GDM1 (cell line): ENCODE measurements at regions not wholly inside any gene's neighbourhood (a gene's known extent, or its start where the extent isn't known, plus 50 kb on each side); places are given as distances from the start of the nearest gene placed in this dataset.

Experiments
- DNase-seq: peaks from one replicate; lab custom pipeline; 2025; lab: John Stamatoyannopoulos, UW

DNA sequence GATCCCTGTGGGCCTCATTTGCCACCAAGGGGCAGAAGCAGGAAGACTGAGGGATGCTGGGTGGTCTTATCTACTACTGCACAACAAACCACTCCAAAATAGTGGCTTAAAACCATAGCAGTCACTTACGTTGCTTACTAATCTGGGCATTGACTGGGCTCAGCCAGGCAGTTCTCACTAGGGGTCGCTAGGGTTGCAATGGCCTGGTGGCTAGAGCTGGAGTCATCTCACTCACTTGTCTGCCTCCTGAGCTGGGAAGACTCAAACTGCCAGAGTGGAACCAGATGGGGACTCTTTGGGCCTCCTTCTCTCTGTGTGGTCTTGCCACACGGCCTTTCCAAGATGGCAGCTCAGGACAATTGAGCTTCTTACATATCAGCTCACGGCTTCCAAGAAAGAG lies 216.3 kb upstream of the BCOR start:
- DNase-seq, result no peak

- no peak for DNase-seq
Observed at GRCh38 chrX:40313269-40313668, 215.5 kb upstream of the BCOR start.

- no peak for DNase-seq
Observed at GRCh38 chrX:40310447-40310846, 212.7 kb upstream of the BCOR start.

- DNase-seq, result no peak
Observed at GRCh38 chrX:40310016-40310415, 212.3 kb upstream of the BCOR start.

GRCh38 chrX:40307871-40308270 lies 210.1 kb upstream of the BCOR start:
- DNase-seq, result no peak

DNA sequence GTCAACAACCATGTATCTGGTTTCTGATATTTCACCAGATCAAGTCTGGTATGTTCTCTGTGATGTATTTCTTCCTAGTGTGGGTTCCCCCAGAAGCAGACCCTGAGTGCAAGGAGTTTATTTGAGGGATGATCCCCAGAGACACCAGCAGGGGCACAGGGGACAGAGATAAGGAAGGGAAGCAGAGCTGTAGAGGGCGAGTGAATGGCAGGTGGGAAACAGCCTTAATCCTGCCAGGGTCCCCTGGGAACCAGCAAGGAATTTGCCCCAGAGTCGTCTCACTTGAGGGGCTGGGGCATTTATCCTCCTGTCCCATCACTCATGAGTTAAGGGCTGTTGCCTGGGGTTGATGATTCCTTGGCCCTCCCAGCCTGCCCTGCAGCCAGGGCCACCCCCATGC lies 206.4 kb upstream of the BCOR start:
- no peak for DNase-seq

DNA sequence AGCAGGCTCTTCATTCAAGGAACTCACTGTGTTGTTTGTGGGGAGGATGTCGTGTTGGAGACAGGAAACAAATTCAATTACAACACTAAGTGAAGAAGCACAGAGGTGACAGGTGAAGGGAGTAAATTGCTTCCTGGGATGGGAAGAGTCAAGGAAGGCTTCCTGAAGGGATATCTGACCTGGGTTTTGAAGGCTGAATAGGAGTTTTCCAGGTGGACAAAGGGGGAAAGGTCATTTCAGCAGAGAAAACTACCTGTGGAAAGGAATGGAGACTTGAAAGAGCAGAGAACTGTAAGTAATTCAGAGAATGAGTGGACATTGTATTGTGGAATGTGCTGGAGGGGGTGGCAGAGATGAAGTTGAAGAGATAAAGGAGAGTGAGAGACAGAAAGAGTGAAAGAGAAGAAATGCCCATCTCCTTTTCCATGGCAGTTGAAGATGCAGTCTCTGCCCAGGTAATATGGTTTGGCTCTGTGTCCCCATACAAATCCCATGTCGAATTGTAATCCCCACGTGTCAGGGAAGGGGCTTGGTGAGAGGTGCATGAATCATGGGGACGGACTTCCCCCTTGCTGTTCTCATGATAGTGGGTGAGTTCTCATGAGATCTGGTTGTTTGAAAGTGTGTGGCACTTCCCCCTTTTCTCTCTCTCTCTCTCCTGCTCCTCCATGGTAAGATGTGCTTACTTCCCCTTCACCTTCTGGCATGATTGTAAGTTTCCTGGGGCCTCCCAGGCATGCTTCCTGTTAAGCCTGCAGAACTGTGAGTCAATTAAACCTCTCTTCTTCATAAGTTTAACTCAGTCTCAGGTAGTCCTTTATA lies 205.7 kb upstream of the BCOR start:
- peak; percentile 62 for DNase-seq

DNA sequence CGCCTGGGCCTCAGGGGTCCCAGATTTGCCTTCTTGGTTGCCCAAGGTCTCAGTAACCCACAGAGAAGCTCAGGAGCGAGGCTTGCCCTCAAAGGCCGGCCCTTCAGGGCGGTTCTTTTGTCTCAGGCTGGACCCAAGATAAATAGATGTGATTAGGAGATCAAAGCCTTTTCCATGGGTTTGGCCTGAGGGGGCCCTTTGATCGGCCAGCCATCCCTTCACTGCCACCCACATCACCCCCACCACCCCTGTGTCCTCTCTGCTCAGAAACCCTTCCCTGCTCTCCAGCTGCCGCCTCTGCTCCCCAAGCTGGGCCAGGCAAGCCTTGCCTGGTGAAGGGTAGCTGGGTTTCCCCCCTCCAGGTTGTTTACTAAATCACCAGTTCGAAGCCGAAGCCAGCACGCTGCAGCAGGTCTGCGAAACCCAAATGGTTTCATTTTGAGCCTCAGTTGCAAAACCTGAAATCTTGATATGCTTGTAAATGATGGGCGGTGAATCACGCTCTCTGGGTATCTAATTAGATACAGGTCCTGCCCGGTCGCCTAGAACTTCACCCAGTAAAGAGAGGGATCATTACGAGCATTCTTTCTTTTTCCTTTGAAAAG lies 202.6 kb upstream of the BCOR start:
- DNase-seq, result no peak

DNA sequence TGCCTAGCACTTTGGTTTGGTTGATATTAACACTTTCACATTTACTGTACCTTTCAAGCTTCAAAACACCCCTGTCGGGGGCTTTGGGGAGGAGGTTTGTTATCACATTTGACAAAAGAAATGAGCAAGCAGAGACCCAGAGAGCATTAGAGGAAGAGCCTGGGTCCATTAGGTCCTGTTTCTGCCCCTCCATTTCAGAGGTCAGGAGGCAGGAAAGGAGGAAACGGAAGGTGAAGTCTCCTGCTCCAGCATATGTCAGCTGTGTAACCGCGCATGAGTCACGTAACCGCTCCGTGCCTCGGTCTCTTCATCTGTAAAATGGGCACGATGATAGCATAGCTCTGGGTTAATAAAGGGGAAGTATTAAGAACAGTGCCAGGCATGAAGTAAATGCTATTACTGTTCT lies 201.9 kb upstream of the BCOR start:
- DNase-seq, result no peak

GRCh38 chrX:40298572-40299479 lies 201.1 kb upstream of the BCOR start:
- no peak for DNase-seq

- no peak for DNase-seq
Observed at GRCh38 chrX:40298069-40298468, 200.3 kb upstream of the BCOR start.

- no peak for DNase-seq
Observed at GRCh38 chrX:40291553-40291952, 193.8 kb upstream of the BCOR start.

DNA sequence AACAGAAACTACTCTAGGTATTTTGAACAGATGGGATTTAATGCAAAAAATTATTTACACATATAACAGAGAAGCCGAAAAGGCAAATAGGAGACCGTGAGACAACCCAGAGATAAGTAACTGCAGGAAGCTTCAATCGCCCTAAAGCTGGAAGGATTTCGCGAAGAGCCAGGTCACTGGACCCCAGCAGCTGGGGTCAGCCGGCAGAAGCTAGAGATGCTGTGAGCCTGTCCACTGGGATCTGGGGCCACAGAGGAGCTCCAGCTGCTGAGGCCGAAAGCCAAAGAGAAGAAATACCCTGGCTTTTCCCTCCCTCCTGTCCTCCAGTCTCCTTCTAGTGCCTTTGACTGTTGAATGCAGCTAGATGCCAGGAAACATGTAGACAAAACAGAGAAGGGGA lies 192.8 kb upstream of the BCOR start:
- no peak for DNase-seq

DNA sequence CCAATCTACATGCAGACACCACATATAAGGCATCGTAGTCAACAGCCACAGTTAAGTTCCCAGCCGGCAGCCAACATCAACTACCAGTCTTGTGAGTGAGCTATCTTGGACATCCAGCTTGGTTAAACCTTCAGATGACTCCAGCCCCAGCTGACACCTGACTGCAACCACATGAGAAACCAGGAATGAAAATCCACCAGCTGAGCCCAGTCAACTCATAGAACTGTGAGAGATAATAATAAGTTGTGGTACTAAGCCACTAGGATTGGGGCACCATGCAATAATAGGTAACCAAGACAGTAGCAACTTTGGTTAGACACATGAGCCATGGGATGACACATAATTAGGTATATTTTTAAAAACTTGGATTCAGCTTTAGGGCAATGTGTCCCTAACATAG lies 188.1 kb upstream of the BCOR start:
- DNase-seq, result no peak

- no peak for DNase-seq
Observed at GRCh38 chrX:40284852-40285251, 187.1 kb upstream of the BCOR start.

DNA sequence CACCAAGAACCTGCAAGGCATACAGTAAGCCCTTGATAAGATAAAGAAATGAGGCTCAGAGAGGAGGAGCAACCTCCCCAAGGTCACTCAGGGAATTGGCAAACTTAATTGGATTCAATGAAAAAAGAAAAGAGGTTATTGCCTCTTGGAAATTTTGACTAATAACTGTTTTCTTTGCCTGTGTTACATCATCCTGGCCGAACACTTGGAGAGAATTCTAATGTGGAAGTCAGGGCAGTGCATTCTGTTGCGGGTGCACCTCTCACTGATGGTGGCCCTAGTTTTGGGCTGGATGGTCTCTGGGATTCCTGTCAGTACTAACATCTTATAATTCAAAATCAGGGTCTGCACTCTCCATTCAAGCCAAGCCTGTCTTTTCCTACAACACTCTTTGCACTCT lies 186.2 kb upstream of the BCOR start:
- no peak for DNase-seq

GRCh38 chrX:40282946-40283660 lies 185.3 kb upstream of the BCOR start:
- DNase-seq, result no peak

DNA sequence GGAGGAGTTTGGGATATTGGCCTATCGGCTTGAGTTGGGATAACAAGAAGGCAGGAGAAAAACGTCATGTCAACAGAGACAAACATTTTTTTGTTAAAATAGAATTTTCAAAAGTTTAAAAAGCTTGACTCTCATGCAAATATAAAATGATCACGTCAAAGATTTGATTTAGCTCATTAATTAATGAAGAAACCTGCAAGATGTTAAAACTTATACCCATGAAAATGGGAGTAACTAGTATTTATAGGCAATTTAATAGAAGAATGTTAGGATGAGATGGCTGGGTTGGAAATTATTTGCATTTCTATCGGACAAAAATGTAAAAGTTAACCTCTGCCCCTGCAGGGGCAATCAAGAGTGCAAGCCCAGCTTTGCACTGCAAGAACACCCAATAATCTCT lies 184.6 kb upstream of the BCOR start:
- DNase-seq, result no peak

- DNase-seq, result peak; percentile 39
Observed at GRCh38 chrX:40281336-40282005, 183.7 kb upstream of the BCOR start.

GRCh38 chrX:40279762-40280161 lies 182.0 kb upstream of the BCOR start:
- DNase-seq, result no peak

- no peak for DNase-seq
Observed at GRCh38 chrX:40279091-40279430, 181.3 kb upstream of the BCOR start.
